Prostate gland (tissue), 2 donors: ENCODE measurements at regions not wholly inside any gene's neighbourhood (a gene's known extent, or its start where the extent isn't known, plus 50 kb on each side); places are given as distances from the start of the nearest gene placed in this dataset.

Experiments used
- CTCF ChIP-seq, 4 experiments: fragments of 200-600 bp in 2 of 4; fragments of 450-650 bp in 2 of 4; sonication (generic) in 2 of 4; IDR thresholded peaks; 1 replicate in 3 of 4; 2 replicates in 1 of 4; pipeline ENCODE4 v1.5.1; 2016 to 2019; ENCODE audit warnings: antibody characterized with exemption in 4 of 4, mild to moderate bottlenecking in 2 of 4, moderate library complexity in 2 of 4
- POLR2A ChIP-seq: fragments of 450-650 bp; IDR thresholded peaks from one replicate; pipeline ENCODE4 v1.6.1; 2016; ENCODE audit warnings: antibody characterized with exemption, mild to moderate bottlenecking
- POLR2AphosphoS5 ChIP-seq: sonication (generic); formaldehyde crosslinking; IDR thresholded peaks from one replicate; pipeline ENCODE4 v1.6.1; 2017; ENCODE audit warnings: antibody characterized with exemption

- TF ChIP-seq CTCF (IDR thresholded peaks at IDR 0.05) (no peak), POLR2A (no peak), POLR2AphosphoS5 (no peak)
These were observed 155.9 kb downstream of the AASDH start for GRCh38 chr4:56231410-56231809.
